ENCODE measurements at regions not wholly inside any gene's neighbourhood (a gene's known extent, or its start where the extent isn't known, plus 50 kb on each side); places are given as distances from the start of the nearest gene placed in this dataset.

DNA sequence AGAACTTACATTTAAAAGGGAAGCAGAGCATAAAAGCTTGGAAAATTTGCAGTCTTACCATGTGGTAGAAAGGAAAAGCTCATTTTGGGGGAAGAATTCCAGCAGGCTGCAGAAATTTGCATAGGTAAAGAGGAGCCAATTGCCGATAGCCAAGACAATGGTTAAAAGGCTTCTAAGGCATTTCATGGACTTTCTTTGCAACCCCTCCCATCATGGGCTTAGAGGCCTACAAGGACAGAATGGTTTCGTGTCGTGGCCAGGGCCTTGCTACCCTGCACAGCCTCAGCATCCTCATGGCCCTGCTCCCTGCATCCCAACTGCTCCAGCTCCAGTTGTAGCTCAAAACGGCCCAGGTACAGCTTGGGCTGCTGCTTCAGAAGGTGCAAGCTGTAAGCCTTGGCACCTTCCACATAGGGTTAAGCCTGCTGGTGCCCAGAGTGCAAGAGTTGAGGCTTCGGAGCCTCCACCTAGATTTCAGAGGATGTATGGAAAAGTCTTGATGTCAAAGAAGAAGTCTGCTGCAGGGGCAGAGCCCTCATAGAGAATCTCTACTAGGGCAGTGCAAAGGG is 420.3 kb downstream of the PCDH17 start:
- no peak for DNase-seq

- no peak for DNase-seq
Observed at GRCh38 chr13:58056426-58056825, 424.9 kb downstream of the PCDH17 start.

- no peak for DNase-seq
Observed at GRCh38 chr13:58059624-58060023, 428.1 kb downstream of the PCDH17 start.

DNA sequence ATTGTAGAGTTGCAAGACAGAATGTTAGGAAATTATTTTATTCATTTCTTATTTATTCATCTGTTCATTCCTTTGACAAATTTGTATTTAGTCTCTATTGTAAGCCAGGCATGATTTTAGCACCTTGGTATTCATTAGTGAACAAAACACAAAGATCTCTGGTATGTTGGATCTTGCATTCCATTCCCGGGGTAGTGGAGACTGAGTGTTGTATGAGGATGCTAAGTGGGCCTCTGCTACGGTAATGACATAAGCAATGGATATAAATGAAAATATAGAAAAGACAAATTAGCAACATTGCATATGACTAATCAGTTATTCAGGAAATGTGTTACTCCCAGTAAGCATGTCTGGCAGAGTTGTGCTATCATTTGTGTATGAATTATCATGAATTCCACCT is 449.3 kb downstream of the PCDH17 start:
- no peak for DNase-seq

- DNase-seq = no peak
Observed at GRCh38 chr13:58081301-58081820, 449.8 kb downstream of the PCDH17 start.

- DNase-seq = no peak
Observed at GRCh38 chr13:58083064-58083463, 451.5 kb downstream of the PCDH17 start.

GRCh38 chr13:58085274-58085673 is 453.7 kb downstream of the PCDH17 start:
- no peak for DNase-seq

DNA sequence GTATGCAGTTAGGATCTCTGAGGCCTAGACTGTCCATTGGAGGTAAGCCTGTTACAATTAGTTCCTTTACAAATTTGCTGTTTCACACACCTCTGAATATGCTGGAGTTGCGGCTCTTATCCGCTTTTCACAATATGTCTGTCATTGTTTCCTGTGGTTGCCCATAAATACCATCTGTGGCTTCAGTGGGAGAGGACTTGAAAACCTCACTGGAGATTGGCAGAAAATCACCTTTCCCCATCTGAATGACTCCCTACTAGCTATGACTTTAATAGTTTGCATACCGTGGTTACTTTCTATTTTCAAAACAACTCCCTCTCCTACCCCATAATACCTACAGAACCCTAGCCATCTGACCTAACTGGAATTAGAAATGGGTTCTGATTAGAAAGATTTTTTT is 454.3 kb downstream of the PCDH17 start:
- no peak for DNase-seq

DNA sequence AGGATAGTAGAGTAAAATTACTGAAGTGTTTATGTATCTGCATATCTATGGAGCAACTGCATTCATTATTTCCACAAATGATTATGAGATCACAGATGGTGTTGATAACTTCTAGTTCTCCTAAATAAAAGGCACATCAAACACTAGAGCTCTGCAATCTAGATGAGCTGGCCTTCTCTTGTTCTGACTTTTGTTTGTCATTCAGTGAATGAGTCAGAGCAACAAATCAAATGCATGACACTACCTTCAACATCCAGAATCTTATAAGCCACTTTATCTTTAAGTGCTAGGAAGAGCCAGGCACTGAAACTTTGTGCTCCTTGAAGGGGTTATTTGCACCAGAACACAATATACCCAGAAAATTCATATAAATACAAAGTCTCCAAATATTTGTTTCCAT is 456.0 kb downstream of the PCDH17 start:
- DNase-seq = no peak

DNA sequence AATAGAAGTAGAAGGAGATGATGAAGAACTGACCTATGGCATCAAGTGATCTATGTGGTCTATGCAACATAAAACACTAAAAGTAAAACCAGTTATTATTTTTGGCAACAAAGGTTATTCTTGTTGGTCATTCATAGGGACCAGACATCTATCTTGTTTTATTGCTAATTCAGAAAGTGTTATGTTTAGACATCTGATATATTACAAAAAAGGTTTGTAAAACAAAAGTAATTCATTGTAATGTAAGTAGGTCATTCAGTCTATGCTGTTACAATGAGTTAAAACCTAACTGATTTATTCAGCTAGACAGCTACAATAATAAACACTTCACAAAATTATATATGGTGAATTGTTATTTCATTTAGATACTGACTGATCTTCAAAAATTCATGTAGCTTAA is 461.9 kb downstream of the PCDH17 start:
- DNase-seq = no peak

GRCh38 chr13:58097831-58098230 is 466.3 kb downstream of the PCDH17 start:
- no peak for DNase-seq

DNA sequence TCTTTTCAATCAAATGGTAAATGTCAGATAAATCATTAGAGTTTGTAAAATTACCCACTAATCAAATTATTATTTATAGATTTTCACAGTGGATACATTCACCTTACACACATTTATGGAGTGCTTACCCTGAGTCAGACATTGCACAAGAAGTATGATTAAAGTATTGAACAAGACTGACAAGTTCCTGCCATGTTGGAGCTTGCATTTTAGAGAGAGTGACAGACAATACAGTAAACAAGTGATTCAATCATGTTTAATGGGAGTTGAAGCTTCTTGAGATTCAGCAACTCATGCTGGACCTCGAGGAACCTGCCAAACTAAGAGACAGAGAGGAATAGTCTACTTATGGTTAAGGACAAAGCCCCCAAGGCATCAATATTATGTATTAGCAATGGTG is 487.8 kb downstream of the PCDH17 start:
- no peak for DNase-seq

- no peak for DNase-seq
Observed at GRCh38 chr13:58119804-58120203, 488.3 kb downstream of the PCDH17 start.

DNA sequence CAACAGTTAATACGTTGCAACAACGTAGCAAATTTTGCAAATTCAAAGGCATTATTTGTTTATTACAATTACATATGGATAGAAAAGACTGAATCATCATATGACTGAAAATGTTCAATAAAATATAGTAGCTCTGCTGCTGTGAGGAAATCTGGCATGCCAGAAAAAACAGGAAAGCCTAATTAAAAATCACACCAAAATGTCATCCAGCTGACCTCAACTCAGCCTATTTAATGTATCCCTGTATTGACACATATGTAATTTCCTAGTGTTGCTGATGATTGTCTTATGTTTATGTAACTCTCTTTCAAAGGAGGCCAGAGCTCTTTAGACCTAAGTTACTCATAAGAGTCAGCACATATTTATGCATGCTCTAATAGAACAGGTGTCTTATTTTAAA is 495.0 kb downstream of the PCDH17 start:
- no peak for DNase-seq

DNA sequence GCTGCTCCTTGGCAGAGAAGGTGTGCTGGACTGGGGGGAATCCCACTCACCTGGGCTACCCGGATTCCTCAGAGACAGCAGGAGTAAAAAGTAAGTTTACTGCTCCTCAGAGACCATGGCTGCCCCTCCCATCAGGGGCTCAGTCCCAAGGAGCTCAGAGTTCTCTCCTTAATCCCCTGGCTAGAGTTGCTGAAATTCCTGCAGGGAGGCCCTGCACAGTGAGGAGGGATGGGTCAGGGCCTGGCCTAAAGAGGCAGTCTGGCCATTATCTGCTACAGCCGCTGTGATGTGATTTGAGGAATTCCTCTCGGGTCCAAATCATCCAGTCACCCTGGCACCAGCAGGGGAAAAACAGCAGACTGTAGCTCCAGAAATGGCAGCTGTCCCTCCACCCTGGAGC is 502.5 kb downstream of the PCDH17 start:
- DNase-seq = no peak

- no peak for DNase-seq
Observed at GRCh38 chr13:58134525-58134924, 503.0 kb downstream of the PCDH17 start.

GRCh38 chr13:58142952-58143351 is 511.4 kb downstream of the PCDH17 start:
- no peak for DNase-seq

DNA sequence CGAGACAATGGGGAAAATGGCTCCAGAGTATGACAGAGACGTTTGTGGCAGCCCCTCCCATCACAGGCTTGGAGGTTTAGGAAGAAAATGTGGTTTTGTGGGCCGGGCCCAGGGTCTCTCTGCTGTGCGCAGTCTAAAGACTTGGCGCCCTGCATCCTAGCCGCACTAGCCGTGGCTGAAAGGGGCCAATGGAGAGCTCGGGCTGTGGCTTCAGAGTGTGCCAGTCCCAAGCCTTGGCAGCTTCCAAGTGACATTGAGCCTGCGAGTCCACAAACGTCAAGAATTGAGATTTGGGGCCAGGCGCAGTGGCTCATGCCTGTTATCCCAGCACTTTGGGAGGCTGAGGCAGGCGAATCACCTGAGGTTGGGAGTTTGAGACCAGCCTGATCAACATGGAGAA is 513.1 kb downstream of the PCDH17 start:
- no peak for DNase-seq

DNA sequence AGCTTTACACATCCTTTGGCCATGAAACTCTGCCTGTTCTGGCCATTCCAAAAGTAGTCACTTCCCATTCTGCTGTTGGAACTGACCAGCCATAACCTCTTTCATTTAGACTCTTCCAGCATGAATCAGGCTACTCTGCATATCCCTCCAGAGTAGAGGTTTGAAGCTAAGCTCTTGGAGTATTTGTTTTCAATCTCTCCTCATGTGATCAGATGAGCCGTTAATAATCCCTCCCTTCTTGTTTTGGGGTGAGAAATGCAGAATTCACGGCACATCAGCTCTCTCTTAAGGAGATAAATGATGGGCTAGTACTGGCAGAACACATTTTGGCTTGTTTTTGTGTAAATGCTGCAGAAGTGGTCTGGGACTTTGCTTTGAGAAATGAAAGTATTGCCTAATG is 519.9 kb downstream of the PCDH17 start:
- DNase-seq = no peak

DNA sequence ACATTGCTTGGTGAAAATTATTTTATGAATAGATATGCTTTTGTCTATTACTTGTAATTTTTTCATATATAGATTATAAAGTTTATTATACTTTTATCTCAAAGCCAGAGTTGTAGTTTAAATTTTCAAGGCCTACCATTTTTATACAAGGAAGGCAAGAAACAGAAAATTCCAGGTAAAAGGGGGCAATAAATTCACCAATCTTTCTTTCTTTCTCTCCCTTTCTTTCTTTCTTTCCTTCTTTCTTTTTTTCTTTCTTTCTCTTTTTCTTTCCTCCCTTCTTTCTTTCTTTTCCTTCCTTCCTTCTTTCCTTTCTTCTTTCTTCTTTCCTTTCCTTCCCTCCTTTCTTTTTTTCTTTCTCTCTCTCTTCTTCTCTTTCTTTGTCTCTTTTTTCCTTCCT is 529.4 kb downstream of the PCDH17 start:
- no peak for DNase-seq

DNA sequence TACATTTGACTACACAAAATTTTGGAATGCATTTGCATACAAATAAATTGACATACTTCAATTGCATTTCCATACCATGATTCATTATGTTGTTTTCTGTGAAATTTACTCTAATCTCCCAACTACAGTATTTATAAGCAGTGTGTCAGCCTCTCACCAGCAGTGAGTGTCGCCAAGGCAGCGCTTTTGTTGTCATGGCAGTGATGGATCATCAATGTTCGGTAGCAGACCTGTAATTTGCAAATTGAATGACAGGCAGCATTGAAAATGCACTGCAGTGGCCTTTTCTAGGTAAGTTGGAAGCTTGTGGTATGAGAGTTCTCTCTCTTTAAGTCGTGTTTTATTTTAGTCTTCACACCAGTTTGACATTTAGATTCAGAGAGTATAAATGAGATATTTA is 534.1 kb downstream of the PCDH17 start:
- no peak for DNase-seq

- no peak for DNase-seq
Observed at GRCh38 chr13:58181111-58181510, 549.6 kb downstream of the PCDH17 start.

GRCh38 chr13:58187881-58188280 is 556.3 kb downstream of the PCDH17 start:
- DNase-seq = no peak

DNA sequence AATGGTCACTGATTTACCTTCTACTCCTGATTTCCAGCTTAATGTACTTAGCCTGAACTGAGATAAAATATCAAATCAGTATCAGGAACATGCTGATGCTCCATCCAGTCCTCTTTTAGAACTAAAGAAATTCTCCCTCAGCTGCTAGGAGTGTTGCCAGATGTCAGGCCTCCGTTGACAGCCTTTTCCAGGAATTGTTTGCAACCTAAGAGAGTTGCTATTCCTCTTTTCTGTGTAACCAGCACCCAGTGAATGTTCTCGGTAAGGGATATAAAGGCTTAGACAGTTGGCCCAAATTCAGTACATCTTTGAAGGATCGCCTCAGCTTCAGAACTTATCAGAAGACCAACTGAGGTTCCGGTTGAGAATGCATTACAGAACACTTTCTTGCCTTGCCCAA is 559.0 kb downstream of the PCDH17 start:
- no peak for DNase-seq

- DNase-seq = no peak
Observed at GRCh38 chr13:58191754-58192153, 560.2 kb downstream of the PCDH17 start.

- no peak for DNase-seq
Observed at GRCh38 chr13:58202099-58202498, 570.6 kb downstream of the PCDH17 start.

Data from stimulated activated CD4-positive, alpha-beta T cell treated with anti-CD3 and anti-CD28 coated beads, Interleukin-15, amount 100 ng/mL, for 24 hours (primary cell).